ENCODE measurements at regions not wholly inside any gene's neighbourhood (a gene's known extent, or its start where the extent isn't known, plus 50 kb on each side); places are given as distances from the start of the nearest gene placed in this dataset.

GRCh38 chr9:96040591-96041461 lies 165.3 kb downstream of the ERCC6L2 start:
- Histone ChIP-seq H3K27me3 (ENCODE audit: control insufficient read depth, insufficient read depth, low read length) (peaks cover 4% of the 10 kb centered on the region), H3K27ac (ENCODE audit: insufficient read depth, low read length) (no peak overlapping the region), H3K79me2 (ENCODE audit: control insufficient read depth, insufficient read depth, low read length) (no peaks in the 10 kb centered on the region), H3K9me3 (ENCODE audit: control insufficient read depth, insufficient read depth, low read depth, low read length) (no peaks in the 10 kb centered on the region), H3K36me3 (ENCODE audit: control insufficient read depth, insufficient read depth, low read length) (no peaks in the 10 kb centered on the region), H3K4me3 (replicated peaks in 1 of 4; ENCODE audit: control extremely low read depth in 1 of 4, insufficient read depth in 1 of 4, low read depth in 3 of 4, low read length in 4 of 4) (no peak overlapping the region), H3K9ac (ENCODE audit: insufficient read depth, low read length) (no peak overlapping the region), H2AFZ (ENCODE audit: low read length) (no peak overlapping the region), H4K20me1 (ENCODE audit: control insufficient read depth, extremely low read depth, insufficient read depth, low read length) (no peaks in the 10 kb centered on the region), H3K4me2 (ENCODE audit: extremely low read depth, insufficient read depth, low read length) (peak overlapping the region; percentile 0), H3K4me1 (ENCODE audit: control insufficient read depth, extremely low read depth, insufficient read depth, low read length) (no peaks in the 10 kb centered on the region)
- peak; percentile 19 to 68 for DNase-seq (ENCODE audit: low read depth in 2 of 2)
- no peak for TF ChIP-seq CTCF (conservative IDR thresholded peaks at IDR 0.05 in 1 of 2, IDR thresholded peaks at IDR 0.05 in 1 of 2; ENCODE audit: low read depth in 1 of 2, low read length in 2 of 2)
- TF ChIP-seq EZH2 (IDR thresholded peaks at IDR 0.05; ENCODE audit: low read length, missing control alignments) = no peak

- no peak overlapping the region for H3K9ac ChIP-seq (ENCODE audit: insufficient read depth, low read length)
- H3K36me3 ChIP-seq (ENCODE audit: control insufficient read depth, insufficient read depth, low read length) = no peaks in the 10 kb centered on the region
- peaks cover 2% of the 10 kb centered on the region for H3K27me3 ChIP-seq (ENCODE audit: control insufficient read depth, insufficient read depth, low read length)
- H4K20me1 ChIP-seq (ENCODE audit: control insufficient read depth, extremely low read depth, insufficient read depth, low read length) = no peaks in the 10 kb centered on the region
- DNase-seq (ENCODE audit: low read depth in 2 of 2) = no peak
- no peaks in the 10 kb centered on the region for H3K9me3 ChIP-seq (ENCODE audit: control insufficient read depth, insufficient read depth, low read depth, low read length)
- H3K27ac ChIP-seq (ENCODE audit: insufficient read depth, low read length) = no peak overlapping the region
- no peak for TF ChIP-seq EZH2 (IDR thresholded peaks at IDR 0.05; ENCODE audit: low read length, missing control alignments)
- TF ChIP-seq CTCF (conservative IDR thresholded peaks at IDR 0.05 in 1 of 2, IDR thresholded peaks at IDR 0.05 in 1 of 2; ENCODE audit: low read depth in 1 of 2, low read length in 2 of 2) = no peak
- no peak overlapping the region for H2AFZ ChIP-seq (ENCODE audit: low read length)
- H3K4me1 ChIP-seq (ENCODE audit: control insufficient read depth, extremely low read depth, insufficient read depth, low read length) = no peaks in the 10 kb centered on the region
- H3K4me3 ChIP-seq (replicated peaks in 1 of 4; ENCODE audit: control extremely low read depth in 1 of 4, insufficient read depth in 1 of 4, low read depth in 3 of 4, low read length in 4 of 4) = no peak overlapping the region
- H3K79me2 ChIP-seq (ENCODE audit: control insufficient read depth, insufficient read depth, low read length) = no peaks in the 10 kb centered on the region
- H3K4me2 ChIP-seq (ENCODE audit: extremely low read depth, insufficient read depth, low read length) = no peak overlapping the region
Measured at GRCh38 chr9:96038914-96039313, 163.4 kb downstream of the ERCC6L2 start.

- Histone ChIP-seq H3K79me2 (ENCODE audit: control insufficient read depth, insufficient read depth, low read length) (no peaks in the 10 kb centered on the region), H3K9ac (ENCODE audit: insufficient read depth, low read length) (no peak overlapping the region), H3K4me2 (ENCODE audit: extremely low read depth, insufficient read depth, low read length) (no peak overlapping the region), H3K27ac (ENCODE audit: insufficient read depth, low read length) (no peak overlapping the region), H3K4me3 (replicated peaks in 1 of 4; ENCODE audit: control extremely low read depth in 1 of 4, insufficient read depth in 1 of 4, low read depth in 3 of 4, low read length in 4 of 4) (no peak overlapping the region), H3K27me3 (ENCODE audit: control insufficient read depth, insufficient read depth, low read length) (peaks cover 2% of the 10 kb centered on the region), H4K20me1 (ENCODE audit: control insufficient read depth, extremely low read depth, insufficient read depth, low read length) (no peaks in the 10 kb centered on the region), H3K9me3 (ENCODE audit: control insufficient read depth, insufficient read depth, low read depth, low read length) (no peaks in the 10 kb centered on the region), H3K4me1 (ENCODE audit: control insufficient read depth, extremely low read depth, insufficient read depth, low read length) (no peaks in the 10 kb centered on the region), H3K36me3 (ENCODE audit: control insufficient read depth, insufficient read depth, low read length) (no peaks in the 10 kb centered on the region), H2AFZ (ENCODE audit: low read length) (no peak overlapping the region)
- TF ChIP-seq EZH2 (IDR thresholded peaks at IDR 0.05; ENCODE audit: low read length, missing control alignments) (no peak), CTCF (conservative IDR thresholded peaks at IDR 0.05 in 1 of 2, IDR thresholded peaks at IDR 0.05 in 1 of 2; ENCODE audit: low read depth in 1 of 2, low read length in 2 of 2) (no peak)
- DNase-seq (ENCODE audit: low read depth in 2 of 2) = no peak
Measured at GRCh38 chr9:96038271-96038670, 162.8 kb downstream of the ERCC6L2 start.
